Upper lobe of left lung (tissue), 4 donors: ENCODE measurements at regions not wholly inside any gene's neighbourhood (a gene's known extent, or its start where the extent isn't known, plus 50 kb on each side); places are given as distances from the start of the nearest gene placed in this dataset.

Source experiments
- CTCF ChIP-seq, 6 experiments: fragments of 450-650 bp in 4 of 6; fragments of 200-600 bp in 2 of 6; sonication (generic) in 2 of 6; IDR thresholded peaks; one replicate each; pipeline ENCODE4 v1.5.1; 2016 to 2019; ENCODE audit warnings: antibody characterized with exemption in 6 of 6
- EP300 ChIP-seq, 4 donors: sonication (generic); formaldehyde crosslinking; IDR thresholded peaks; one replicate each; pipeline ENCODE4 v1.5.1; 2017; ENCODE audit warnings: antibody characterized with exemption in 4 of 4, control low read depth in 2 of 4
- POLR2A ChIP-seq, 4 donors: fragments of 450-650 bp; IDR thresholded peaks; one replicate each; pipeline ENCODE4 v1.5.1; 2016 to 2017; ENCODE audit warnings: antibody characterized with exemption in 4 of 4, mild to moderate bottlenecking in 2 of 4
- POLR2AphosphoS5 ChIP-seq, 2 donors: sonication (generic); formaldehyde crosslinking; IDR thresholded peaks; one replicate each; pipeline ENCODE4 v1.5.1; 2017; ENCODE audit warnings: antibody characterized with exemption in 2 of 2

GRCh38 chr2:129731907-129732629 lies 247.4 kb upstream of the RAB6C start:
- TF ChIP-seq CTCF (IDR thresholded peaks at IDR 0.05) (no peak), POLR2A (IDR thresholded peaks at IDR 0.05) (no peak), EP300 (IDR thresholded peaks at IDR 0.05) (no peak), POLR2AphosphoS5 (IDR thresholded peaks at IDR 0.05) (no peak)
